ENCODE measurements at regions not wholly inside any gene's neighbourhood (a gene's known extent, or its start where the extent isn't known, plus 50 kb on each side); places are given as distances from the start of the nearest gene placed in this dataset.

- no peak for DNase-seq (ENCODE audit: low read depth, low spot score)
- Mint-ChIP-seq H3K4me3 (no peak overlapping the region), H3K4me1 (peaks cover 6% of the 10 kb centered on the region), H3K9me3 (no peaks in the 10 kb centered on the region), H3K36me3 (ENCODE audit: low read depth) (no peaks in the 10 kb centered on the region), H3K27ac (ENCODE audit: unreplicated experiment) (no peak overlapping the region), H3K27me3 (ENCODE audit: low read depth) (no peaks in the 10 kb centered on the region)
- no peak for TF ChIP-seq CTCF (conservative IDR thresholded peaks at IDR 0.05)
Measured at GRCh38 chr2:2861666-2862240, 515.9 kb downstream of the EIPR1 start.

- H3K4me3 Mint-ChIP-seq: no peak overlapping the region
Measured at GRCh38 chr2:2860589-2861300, 516.9 kb downstream of the EIPR1 start.

GRCh38 chr2:2859732-2860131 lies 517.9 kb downstream of the EIPR1 start:
- Mint-ChIP-seq H3K4me3 (no peak overlapping the region), H3K9me3 (no peaks in the 10 kb centered on the region), H3K36me3 (ENCODE audit: low read depth) (no peaks in the 10 kb centered on the region), H3K27ac (ENCODE audit: unreplicated experiment) (no peak overlapping the region), H3K4me1 (peaks cover 6% of the 10 kb centered on the region), H3K27me3 (ENCODE audit: low read depth) (no peaks in the 10 kb centered on the region)
- no peak for TF ChIP-seq CTCF (conservative IDR thresholded peaks at IDR 0.05)
- no peak for DNase-seq (ENCODE audit: low read depth, low spot score)

More at GRCh38 chr2:2860589-2861300, 516.9 kb downstream of the EIPR1 start:
- H3K9me3 Mint-ChIP-seq: no peaks in the 10 kb centered on the region
- peaks cover 6% of the 10 kb centered on the region for H3K4me1 Mint-ChIP-seq
- no peaks in the 10 kb centered on the region for H3K27me3 Mint-ChIP-seq (ENCODE audit: low read depth)
- no peak for DNase-seq (ENCODE audit: low read depth, low spot score)
- TF ChIP-seq CTCF (conservative IDR thresholded peaks at IDR 0.05): no peak
- H3K36me3 Mint-ChIP-seq (ENCODE audit: low read depth): no peaks in the 10 kb centered on the region
- H3K27ac Mint-ChIP-seq (ENCODE audit: unreplicated experiment): no peak overlapping the region

GRCh38 chr2:2859164-2859563 lies 518.5 kb downstream of the EIPR1 start:
- DNase-seq (ENCODE audit: low read depth, low spot score): no peak
- Mint-ChIP-seq H3K36me3 (ENCODE audit: low read depth) (no peaks in the 10 kb centered on the region), H3K4me1 (peaks cover 2% of the 10 kb centered on the region), H3K4me3 (no peak overlapping the region), H3K27me3 (ENCODE audit: low read depth) (no peaks in the 10 kb centered on the region), H3K27ac (ENCODE audit: unreplicated experiment) (no peak overlapping the region), H3K9me3 (no peaks in the 10 kb centered on the region)
- TF ChIP-seq CTCF (conservative IDR thresholded peaks at IDR 0.05): no peak

- Mint-ChIP-seq H3K27me3 (ENCODE audit: low read depth) (no peaks in the 10 kb centered on the region), H3K4me1 (no peaks in the 10 kb centered on the region), H3K27ac (ENCODE audit: unreplicated experiment) (no peak overlapping the region), H3K36me3 (ENCODE audit: low read depth) (no peaks in the 10 kb centered on the region), H3K9me3 (no peaks in the 10 kb centered on the region), H3K4me3 (no peak overlapping the region)
- TF ChIP-seq CTCF (conservative IDR thresholded peaks at IDR 0.05): no peak
- DNase-seq (ENCODE audit: low read depth, low spot score): no peak
Measured at GRCh38 chr2:2856723-2857415, 520.7 kb downstream of the EIPR1 start.
